ENCODE measurements at regions not wholly inside any gene's neighbourhood (a gene's known extent, or its start where the extent isn't known, plus 50 kb on each side); places are given as distances from the start of the nearest gene placed in this dataset.

DNA sequence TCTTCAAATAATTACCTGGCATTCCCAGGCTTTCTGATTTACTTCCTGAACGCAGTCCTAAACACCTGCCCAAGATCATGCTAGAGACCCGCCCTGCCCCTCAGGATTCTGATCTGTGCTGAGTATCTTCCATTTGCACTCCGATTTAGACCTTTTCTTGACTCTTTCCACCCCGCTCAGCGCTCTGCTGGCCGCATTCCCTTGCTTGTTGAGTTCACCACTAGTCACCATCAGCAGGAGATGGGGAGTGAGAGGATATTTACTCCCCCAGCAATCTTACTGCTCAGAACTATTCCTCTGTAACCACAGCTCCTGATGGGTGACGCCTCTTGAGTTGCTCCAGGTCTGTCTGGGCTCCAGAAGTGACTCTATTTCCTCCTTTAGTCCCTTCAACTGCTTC, 419.4 kb upstream of the MIR17HG start:
- TF ChIP-seq, protein P1, sequence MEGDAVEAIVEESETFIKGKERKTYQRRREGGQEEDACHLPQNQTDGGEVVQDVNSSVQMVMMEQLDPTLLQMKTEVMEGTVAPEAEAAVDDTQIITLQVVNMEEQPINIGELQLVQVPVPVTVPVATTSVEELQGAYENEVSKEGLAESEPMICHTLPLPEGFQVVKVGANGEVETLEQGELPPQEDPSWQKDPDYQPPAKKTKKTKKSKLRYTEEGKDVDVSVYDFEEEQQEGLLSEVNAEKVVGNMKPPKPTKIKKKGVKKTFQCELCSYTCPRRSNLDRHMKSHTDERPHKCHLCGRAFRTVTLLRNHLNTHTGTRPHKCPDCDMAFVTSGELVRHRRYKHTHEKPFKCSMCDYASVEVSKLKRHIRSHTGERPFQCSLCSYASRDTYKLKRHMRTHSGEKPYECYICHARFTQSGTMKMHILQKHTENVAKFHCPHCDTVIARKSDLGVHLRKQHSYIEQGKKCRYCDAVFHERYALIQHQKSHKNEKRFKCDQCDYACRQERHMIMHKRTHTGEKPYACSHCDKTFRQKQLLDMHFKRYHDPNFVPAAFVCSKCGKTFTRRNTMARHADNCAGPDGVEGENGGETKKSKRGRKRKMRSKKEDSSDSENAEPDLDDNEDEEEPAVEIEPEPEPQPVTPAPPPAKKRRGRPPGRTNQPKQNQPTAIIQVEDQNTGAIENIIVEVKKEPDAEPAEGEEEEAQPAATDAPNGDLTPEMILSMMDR (IDR thresholded peaks at IDR 0.05; ENCODE audit: insufficient read depth, low read length, poor library complexity, severe bottlenecking) = no peak
- no peak for TF ChIP-seq EZH2phosphoT487 (conservative IDR thresholded peaks at IDR 0.05; ENCODE audit: low read length)
